ENCODE measurements at regions not wholly inside any gene's neighbourhood (a gene's known extent, or its start where the extent isn't known, plus 50 kb on each side); places are given as distances from the start of the nearest gene placed in this dataset.

DNA sequence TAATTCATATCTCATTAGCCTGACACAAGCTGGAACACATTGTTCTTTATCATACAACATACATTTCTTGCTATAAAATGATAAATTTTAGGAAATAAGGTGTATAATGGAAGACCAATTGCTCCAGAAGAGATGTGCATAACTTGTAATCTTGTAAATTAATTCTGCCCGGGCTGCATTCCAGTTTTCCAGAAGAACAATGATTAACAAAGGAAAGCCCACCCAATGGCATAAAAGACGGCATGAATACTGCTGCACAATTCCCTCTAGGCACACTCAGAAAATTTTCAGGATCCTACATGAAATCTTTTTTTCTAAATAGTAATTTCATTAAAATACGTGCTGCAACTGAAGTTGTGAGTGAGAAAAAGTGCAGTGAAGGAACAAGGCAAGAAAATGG lies 137.4 kb upstream of the KRR1 start:
- H3K23ac ChIP-seq (ENCODE audit: low read depth, low read length), result no peak overlapping the region
- no peak overlapping the region for H3K4me2 ChIP-seq (ENCODE audit: low read depth, low read length)
- H3K4ac ChIP-seq (ENCODE audit: low read depth, low read length), result no peak overlapping the region
- no CpG with 5 or more reads among the region's 3 CpGs for WGBS, 2 experiments (ENCODE audit: extremely low coverage in 2 of 2, insufficient read length in 1 of 2)
- no peak overlapping the region for H2BK15ac ChIP-seq (ENCODE audit: low read depth, low read length)
- no TSS peak for BruUV-seq (replicated peaks)
- in situ Hi-C loops (cut with MboI; ENCODE audit: low sequenced_read_pairs) (no loop called here), intact Hi-C loops (cut with micrococcal nuclease) (no loop called here), dilution Hi-C loops (cut with HindIII; ENCODE audit: low sequenced_read_pairs, unreplicated experiment) (no loop called here)
- H2BK120ac ChIP-seq (ENCODE audit: low read depth, low read length), result no peak overlapping the region
- no peak overlapping the region for H3K56ac ChIP-seq (ENCODE audit: extremely low read depth, insufficient read depth, low read length)
- H3K4me3 ChIP-seq (ENCODE audit: insufficient read depth, low read depth, low read length), result no peak overlapping the region
- H2BK20ac ChIP-seq (ENCODE audit: low read depth, low read length), result no peak overlapping the region
- H3K9ac ChIP-seq (ENCODE audit: low read depth, low read length), result no peak overlapping the region
- CTCF ChIA-PET, result no interaction called here
- no peaks in the 10 kb centered on the region for H3K9me3 ChIP-seq (ENCODE audit: control insufficient read depth, insufficient read depth, low read length)
- no peaks in the 10 kb centered on the region for H3K36me3 ChIP-seq (ENCODE audit: control insufficient read depth, insufficient read depth, low read length)
- H3K27me3 ChIP-seq (ENCODE audit: control insufficient read depth, insufficient read depth, low read length), result no peaks in the 10 kb centered on the region
- POLR2A ChIA-PET (ENCODE audit: unreplicated experiment), result no interaction called here
- no peak overlapping the region for H4K5ac ChIP-seq (ENCODE audit: low read depth, low read length)
- no peak overlapping the region for H4K91ac ChIP-seq (ENCODE audit: insufficient read depth, low read depth, low read length)
- TF ChIP-seq POLR2A (IDR thresholded peaks at IDR 0.05; ENCODE audit: low read depth, low read length), result no peak
- TF ChIP-seq FOS (IDR thresholded peaks at IDR 0.05; ENCODE audit: low read depth, low read length), result no peak
- H2AK9ac ChIP-seq (replicated peaks; ENCODE audit: low read depth, low read length, poor library complexity), result no peak overlapping the region
- H3K18ac ChIP-seq (ENCODE audit: low read depth, low read length), result no peak overlapping the region
- H3K4me1 ChIP-seq (ENCODE audit: control insufficient read depth, insufficient read depth, low read length), result no peaks in the 10 kb centered on the region
- H3K79me1 ChIP-seq (ENCODE audit: low read depth in 1 of 2, low read length in 2 of 2), result no peaks in the 10 kb centered on the region
- no peaks in the 10 kb centered on the region for H4K20me1 ChIP-seq (ENCODE audit: insufficient read depth, low read length)
- no peak overlapping the region for H2AFZ ChIP-seq (replicated peaks; ENCODE audit: low read length, poor library complexity)
- no peak overlapping the region for H3K14ac ChIP-seq (replicated peaks; ENCODE audit: low read depth, low read length)
- H4K8ac ChIP-seq (ENCODE audit: low read depth in 2 of 2, low read length in 2 of 2), result no peak overlapping the region
- no peak overlapping the region for H2BK5ac ChIP-seq (ENCODE audit: low read depth, low read length, poor library complexity, severe bottlenecking)
- DNase-seq (no peak), ATAC-seq (ENCODE audit: low read depth) (no peak)
- H3K27ac ChIP-seq (ENCODE audit: insufficient read depth, low read length), result no peak overlapping the region
- H3K9me1 ChIP-seq (ENCODE audit: insufficient read depth, low read length), result no peaks in the 10 kb centered on the region
- H2AK5ac ChIP-seq (ENCODE audit: low read depth, low read length), result no peak overlapping the region
